HFFc6 (cell line): ENCODE measurements at regions not wholly inside any gene's neighbourhood (a gene's known extent, or its start where the extent isn't known, plus 50 kb on each side); places are given as distances from the start of the nearest gene placed in this dataset.

ENCODE experiments used
- DNase-seq: peaks from one replicate; pipeline ENCODE4 v3.0.0-alpha.2; 2018
- H3K27ac Mint-ChIP-seq: 2 replicates; pipeline ENCODE4 v1.8.0; 2020; ENCODE audit warnings: mild to moderate bottlenecking, mixed read lengths
- H3K27me3 Mint-ChIP-seq: 2 replicates; pipeline ENCODE4 v1.8.0; 2021; ENCODE audit warnings: mild to moderate bottlenecking, moderate library complexity, mixed read lengths; ENCODE audit not compliant: insufficient read depth
- H3K36me3 Mint-ChIP-seq: 2 replicates; pipeline ENCODE4 v1.8.0; 2021; ENCODE audit warnings: low read depth, mixed read lengths
- H3K4me1 Mint-ChIP-seq: 2 replicates; pipeline ENCODE4 v1.8.0; 2020; ENCODE audit warnings: low read depth, mixed read lengths
- H3K4me3 Mint-ChIP-seq: 2 replicates; pipeline ENCODE4 v1.8.0; 2020; ENCODE audit warnings: mild to moderate bottlenecking, moderate library complexity, mixed read lengths
- H3K9me3 Mint-ChIP-seq: 2 replicates; pipeline ENCODE4 v1.8.0; 2020; ENCODE audit warnings: mild to moderate bottlenecking, mixed read lengths
- CTCF ChIP-seq: fragments of 200-600 bp; sonication (generic); IDR thresholded peaks from 2 replicates; pipeline ENCODE4 v1.5.0; 2021; ENCODE audit warnings: antibody characterized with exemption, mild to moderate bottlenecking

GRCh38 chrX:40265936-40266335 is 168.2 kb upstream of the BCOR start:
- TF ChIP-seq CTCF, result no peak
- Mint-ChIP-seq H3K4me3 (no peak overlapping the region), H3K4me1 (peaks cover 35% of the 10 kb centered on the region), H3K36me3 (no peaks in the 10 kb centered on the region), H3K27ac (no peak overlapping the region), H3K27me3 (peaks cover 5% of the 10 kb centered on the region), H3K9me3 (no peaks in the 10 kb centered on the region)
- no peak for DNase-seq

- peak; percentile 8; the same call in 1 of the 2 replicates for TF ChIP-seq CTCF
- Mint-ChIP-seq H3K36me3 (no peaks in the 10 kb centered on the region), H3K27me3 (peaks cover 5% of the 10 kb centered on the region), H3K4me3 (peak overlapping the region; percentile 72), H3K4me1 (peaks cover 41% of the 10 kb centered on the region), H3K9me3 (no peaks in the 10 kb centered on the region), H3K27ac (peak overlapping the region; percentile 94)
- DNase-seq, result peak; percentile 42
These were observed 165.3 kb upstream of the BCOR start for GRCh38 chrX:40263014-40263560.

- no peaks in the 10 kb centered on the region for H3K36me3 Mint-ChIP-seq
- peak; percentile 41 for DNase-seq
- H3K9me3 Mint-ChIP-seq, result no peaks in the 10 kb centered on the region
- peaks cover 5% of the 10 kb centered on the region for H3K27me3 Mint-ChIP-seq
- H3K27ac Mint-ChIP-seq, result peak overlapping the region; percentile 94
- H3K4me3 Mint-ChIP-seq, result peak overlapping the region; percentile 72
- H3K4me1 Mint-ChIP-seq, result peaks cover 38% of the 10 kb centered on the region
- no peak for TF ChIP-seq CTCF
These were observed 164.6 kb upstream of the BCOR start for GRCh38 chrX:40262157-40263013.

GRCh38 chrX:40261833-40262156 is 164.0 kb upstream of the BCOR start:
- H3K36me3 Mint-ChIP-seq, result no peaks in the 10 kb centered on the region
- H3K4me3 Mint-ChIP-seq, result no peak overlapping the region
- TF ChIP-seq CTCF, result no peak
- peaks cover 35% of the 10 kb centered on the region for H3K4me1 Mint-ChIP-seq
- H3K27ac Mint-ChIP-seq, result no peak overlapping the region
- peaks cover 5% of the 10 kb centered on the region for H3K27me3 Mint-ChIP-seq
- H3K9me3 Mint-ChIP-seq, result no peaks in the 10 kb centered on the region
- DNase-seq, result no peak

GRCh38 chrX:40260146-40260747 is 162.5 kb upstream of the BCOR start:
- H3K27ac Mint-ChIP-seq, result no peak overlapping the region
- H3K27me3 Mint-ChIP-seq, result peaks cover 5% of the 10 kb centered on the region
- DNase-seq, result no peak
- no peak overlapping the region for H3K4me3 Mint-ChIP-seq
- H3K4me1 Mint-ChIP-seq, result peaks cover 35% of the 10 kb centered on the region
- H3K9me3 Mint-ChIP-seq, result no peaks in the 10 kb centered on the region
- TF ChIP-seq CTCF, result no peak
- H3K36me3 Mint-ChIP-seq, result no peaks in the 10 kb centered on the region
